GM12865 (cell line): ENCODE measurements at regions not wholly inside any gene's neighbourhood (a gene's known extent, or its start where the extent isn't known, plus 50 kb on each side); places are given as distances from the start of the nearest gene placed in this dataset.

Experiments used
- DNase-seq: peaks from one replicate; pipeline ENCODE4 v3.0.0; 2010; ENCODE audit warnings: low read depth
- H3K4me3 ChIP-seq: 2 replicates; pipeline ENCODE4 v1.5.1; 2011; ENCODE audit warnings: mild to moderate bottlenecking, low read depth, low read length, control low read depth
- TF ChIP-seq, protein P1 (sequence below): IDR thresholded peaks from 2 replicates; pipeline ENCODE4 v1.5.1; 2011; ENCODE audit warnings: low read length, control low read depth, low read depth, inconsistent platforms; ENCODE audit not compliant: insufficient read depth; ENCODE audit errors: missing control alignments

DNA sequence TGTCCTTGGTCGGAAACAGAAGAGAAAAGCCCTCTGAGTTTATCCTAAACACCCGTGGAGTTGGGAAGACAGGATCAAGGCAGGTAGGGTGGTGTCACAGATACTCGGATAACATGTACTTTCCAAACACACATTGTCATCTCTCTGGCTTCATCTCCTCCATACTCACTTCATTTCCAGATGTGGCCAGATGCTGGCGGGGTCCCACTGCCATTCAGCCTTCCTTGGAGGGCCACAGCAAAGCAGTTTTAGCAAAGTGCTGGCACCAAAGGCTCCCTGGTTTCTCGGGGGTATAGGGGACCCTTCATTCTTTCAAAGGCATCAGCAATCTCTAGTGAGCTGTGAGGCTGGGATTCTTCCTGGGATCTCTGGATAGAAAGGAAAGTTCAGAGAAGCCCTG is 539.5 kb downstream of the TCERG1L start:
- H3K4me3 ChIP-seq: no peak overlapping the region
- TF ChIP-seq, protein P1, sequence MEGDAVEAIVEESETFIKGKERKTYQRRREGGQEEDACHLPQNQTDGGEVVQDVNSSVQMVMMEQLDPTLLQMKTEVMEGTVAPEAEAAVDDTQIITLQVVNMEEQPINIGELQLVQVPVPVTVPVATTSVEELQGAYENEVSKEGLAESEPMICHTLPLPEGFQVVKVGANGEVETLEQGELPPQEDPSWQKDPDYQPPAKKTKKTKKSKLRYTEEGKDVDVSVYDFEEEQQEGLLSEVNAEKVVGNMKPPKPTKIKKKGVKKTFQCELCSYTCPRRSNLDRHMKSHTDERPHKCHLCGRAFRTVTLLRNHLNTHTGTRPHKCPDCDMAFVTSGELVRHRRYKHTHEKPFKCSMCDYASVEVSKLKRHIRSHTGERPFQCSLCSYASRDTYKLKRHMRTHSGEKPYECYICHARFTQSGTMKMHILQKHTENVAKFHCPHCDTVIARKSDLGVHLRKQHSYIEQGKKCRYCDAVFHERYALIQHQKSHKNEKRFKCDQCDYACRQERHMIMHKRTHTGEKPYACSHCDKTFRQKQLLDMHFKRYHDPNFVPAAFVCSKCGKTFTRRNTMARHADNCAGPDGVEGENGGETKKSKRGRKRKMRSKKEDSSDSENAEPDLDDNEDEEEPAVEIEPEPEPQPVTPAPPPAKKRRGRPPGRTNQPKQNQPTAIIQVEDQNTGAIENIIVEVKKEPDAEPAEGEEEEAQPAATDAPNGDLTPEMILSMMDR: no peak
- DNase-seq: no peak

DNA sequence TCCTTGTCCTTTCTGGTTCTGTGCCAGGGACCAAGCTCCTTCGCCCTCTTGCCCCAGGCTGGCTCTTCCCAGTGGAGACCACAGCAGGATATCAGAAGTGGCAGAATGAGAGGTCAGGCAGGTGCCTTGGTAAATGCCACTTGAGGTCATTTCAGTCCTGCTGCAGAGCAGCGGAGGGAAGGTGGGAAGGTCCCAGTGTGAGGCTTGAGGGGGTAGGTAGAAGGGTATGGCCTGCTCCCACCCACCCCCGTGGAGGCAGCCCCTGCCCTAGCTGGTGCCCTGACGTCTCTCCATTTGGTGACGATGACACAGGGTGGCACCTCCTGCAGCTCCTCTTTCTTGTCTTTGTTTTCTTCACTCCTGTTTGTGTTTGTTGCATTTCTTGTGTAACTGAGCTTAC is 538.8 kb downstream of the TCERG1L start:
- H3K4me3 ChIP-seq: no peak overlapping the region
- TF ChIP-seq, protein P1: no peak
- DNase-seq: no peak

DNA sequence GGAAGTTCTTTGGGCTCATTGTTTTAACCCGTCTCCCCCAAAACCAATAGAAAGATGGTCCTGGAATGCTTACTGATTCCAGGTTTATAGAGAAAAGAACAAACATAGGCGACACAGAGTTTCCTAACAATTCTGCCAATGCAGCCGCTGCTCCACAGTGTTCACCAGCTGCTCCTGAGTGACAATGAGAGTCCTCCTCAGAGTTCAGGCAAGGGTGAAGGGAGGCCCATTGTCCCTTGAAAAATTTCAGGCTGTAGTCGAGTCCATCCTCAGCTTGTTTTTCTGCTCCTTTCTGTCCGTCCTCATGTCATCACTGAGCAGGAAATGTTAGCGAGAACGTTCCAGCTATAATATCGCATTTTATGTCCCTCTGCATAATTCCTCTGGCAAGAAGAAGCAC is 537.6 kb downstream of the TCERG1L start:
- TF ChIP-seq, protein P1: no peak
- no peak for DNase-seq
- no peak overlapping the region for H3K4me3 ChIP-seq

DNA sequence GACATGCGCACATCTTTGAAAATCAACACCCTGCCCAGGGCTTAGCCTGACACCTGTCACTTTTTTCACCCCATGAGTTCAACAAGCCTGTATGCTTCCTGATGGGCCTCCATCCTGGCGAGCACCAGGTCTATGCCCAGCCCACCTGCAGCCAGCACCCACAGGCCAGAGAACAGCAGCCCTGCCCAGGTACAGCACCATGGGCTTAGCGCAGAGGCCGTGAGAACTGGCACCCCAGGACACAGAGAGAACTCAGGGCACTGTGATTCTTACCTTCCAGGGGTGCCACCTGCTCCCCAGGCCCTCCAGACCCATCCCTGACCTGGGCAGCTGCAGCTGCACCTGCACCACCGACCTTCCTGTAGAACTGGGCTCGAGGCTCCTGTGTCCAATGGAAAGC is 536.6 kb downstream of the TCERG1L start:
- TF ChIP-seq, protein P1: no peak
- no peak for DNase-seq
- no peak overlapping the region for H3K4me3 ChIP-seq

DNA sequence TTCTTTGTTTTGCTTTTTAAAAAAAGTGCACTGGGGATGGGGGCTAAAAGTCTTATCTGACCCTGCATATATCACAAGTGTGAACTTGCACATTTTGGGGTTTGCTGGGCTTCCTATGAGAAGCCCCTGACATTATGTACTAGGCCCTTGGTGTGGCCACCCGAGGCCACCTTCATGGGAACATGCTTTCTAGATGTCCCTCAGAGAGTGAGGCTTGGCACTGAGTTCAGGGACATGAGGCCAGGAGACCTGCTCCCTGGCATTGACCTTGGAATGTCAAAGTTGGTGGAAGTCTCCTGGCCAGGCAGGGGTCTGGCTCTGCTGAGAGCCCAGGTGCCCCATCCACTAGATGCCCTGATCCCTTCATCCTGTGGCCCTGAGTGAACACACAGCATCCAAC is 536.2 kb downstream of the TCERG1L start:
- no peak overlapping the region for H3K4me3 ChIP-seq
- TF ChIP-seq, protein P1: no peak
- DNase-seq: no peak

DNA sequence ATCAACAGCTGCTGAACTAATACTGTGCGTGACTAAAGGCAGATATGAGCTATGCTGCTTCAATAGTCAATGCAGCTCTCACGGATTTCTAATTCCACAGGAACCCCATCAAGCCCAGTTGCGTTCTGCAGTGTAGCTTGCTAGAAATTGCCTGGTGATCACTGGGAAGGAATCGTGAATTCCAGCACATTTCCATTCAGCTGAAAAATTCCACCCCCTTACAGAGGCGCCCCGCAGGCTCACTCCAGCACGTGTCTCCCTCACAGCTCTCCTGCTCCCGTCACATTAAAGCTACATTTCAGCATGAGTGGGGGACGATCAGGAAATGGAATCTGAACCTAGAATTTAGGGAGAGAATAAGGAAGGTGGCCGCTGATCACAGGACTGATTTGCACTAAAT is 534.8 kb downstream of the TCERG1L start:
- no peak for DNase-seq
- TF ChIP-seq, protein P1: no peak
- no peak overlapping the region for H3K4me3 ChIP-seq

DNA sequence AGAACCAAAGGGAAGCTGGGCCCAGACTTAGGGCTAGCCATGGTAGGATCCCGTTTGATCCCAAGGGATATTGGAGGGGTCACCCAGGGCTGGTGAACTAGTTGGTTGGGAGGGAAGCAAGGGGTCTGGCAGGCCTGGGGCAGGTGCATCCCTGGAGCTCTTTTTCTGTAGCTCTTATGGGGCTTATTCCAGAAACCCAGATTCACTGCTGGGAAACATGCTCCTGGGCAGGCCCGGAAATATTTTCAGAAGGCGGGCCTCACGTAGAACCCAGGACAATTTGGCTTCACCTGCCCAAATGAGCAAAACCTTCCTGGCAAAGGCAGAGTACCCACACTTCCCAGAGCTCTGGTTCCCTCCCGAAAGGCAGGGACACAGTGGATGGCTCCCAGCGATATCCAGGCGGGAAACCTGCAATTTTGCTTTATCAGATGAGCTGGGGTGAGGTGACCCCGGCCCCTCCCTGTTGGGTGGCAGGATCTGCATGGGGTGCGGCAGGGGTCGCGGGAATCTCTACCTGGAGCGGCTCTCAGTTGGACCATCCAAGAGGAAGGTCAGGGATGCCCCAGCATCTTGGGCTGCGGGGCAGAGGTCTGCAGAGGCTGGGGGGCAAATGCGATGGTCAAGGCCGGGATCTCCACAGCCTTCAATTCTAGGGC is 533.9 kb downstream of the TCERG1L start:
- TF ChIP-seq, protein P1: no peak
- DNase-seq: no peak
- no peak overlapping the region for H3K4me3 ChIP-seq
